Neural crest cell (in vitro differentiated cells): ENCODE measurements at regions not wholly inside any gene's neighbourhood (a gene's known extent, or its start where the extent isn't known, plus 50 kb on each side); places are given as distances from the start of the nearest gene placed in this dataset.

ENCODE experiments used
- DNase-seq: peaks from one replicate; pipeline ENCODE4 v3.0.0; 2021; ENCODE audit warnings: low read depth, mixed read lengths, low spot score
- H3K27ac Mint-ChIP-seq: one replicate; pipeline ENCODE4 v1.8.0; 2021; ENCODE audit warnings: mild to moderate bottlenecking, mixed read lengths; ENCODE audit not compliant: unreplicated experiment
- H3K27me3 Mint-ChIP-seq: 2 replicates; pipeline ENCODE4 v1.8.0; 2021; ENCODE audit warnings: low read depth, mild to moderate bottlenecking, mixed read lengths
- H3K36me3 Mint-ChIP-seq: 2 replicates; pipeline ENCODE4 v1.8.0; 2021; ENCODE audit warnings: low read depth, mild to moderate bottlenecking, mixed read lengths
- H3K4me1 Mint-ChIP-seq: 2 replicates; pipeline ENCODE4 v1.8.0; 2021; ENCODE audit warnings: mixed read lengths
- H3K4me3 Mint-ChIP-seq: one replicate; pipeline ENCODE4 v1.8.0; 2021; ENCODE audit warnings: mild to moderate bottlenecking, mixed read lengths
- H3K9me3 Mint-ChIP-seq: 2 replicates; pipeline ENCODE4 v1.8.0; 2021; ENCODE audit warnings: mixed read lengths
- CTCF ChIP-seq: fragments of 200-600 bp; sonication (generic); conservative IDR thresholded peaks from 2 replicates; pipeline ENCODE4 v1.5.0; 2021; ENCODE audit warnings: antibody characterized with exemption, mild to moderate bottlenecking

GRCh38 chr3:174651951-174652350 lies 207.2 kb upstream of the NAALADL2 start:
- no peak for TF ChIP-seq CTCF
- Mint-ChIP-seq H3K27me3 (no peaks in the 10 kb centered on the region), H3K9me3 (peaks cover 3% of the 10 kb centered on the region), H3K4me3 (no peak overlapping the region), H3K36me3 (peaks cover 2% of the 10 kb centered on the region), H3K4me1 (peaks cover 12% of the 10 kb centered on the region), H3K27ac (no peak overlapping the region)
- no peak for DNase-seq

DNA sequence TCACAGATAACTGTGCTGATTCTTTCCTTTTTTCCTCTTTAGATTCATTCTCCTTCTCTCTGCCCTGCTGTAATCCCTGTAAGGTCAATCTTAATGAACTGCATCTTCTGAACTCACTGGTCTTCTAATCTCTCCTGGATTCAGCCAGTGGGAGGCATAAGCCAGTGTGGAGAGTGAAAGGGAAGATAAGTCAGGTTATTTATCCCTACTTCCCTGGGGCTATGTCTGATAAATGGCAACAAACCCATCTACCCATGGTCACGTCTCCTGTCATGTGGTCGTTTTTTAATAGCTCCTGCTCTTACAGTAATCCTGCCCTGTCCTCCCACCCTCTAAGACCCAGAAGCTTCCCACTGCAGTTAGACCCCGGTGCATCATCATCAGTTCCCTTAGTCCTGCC lies 199.6 kb upstream of the NAALADL2 start:
- no peak overlapping the region for H3K27ac Mint-ChIP-seq
- H3K27me3 Mint-ChIP-seq, result no peaks in the 10 kb centered on the region
- no peak for TF ChIP-seq CTCF
- no peaks in the 10 kb centered on the region for H3K9me3 Mint-ChIP-seq
- no peak overlapping the region for H3K4me3 Mint-ChIP-seq
- no peaks in the 10 kb centered on the region for H3K36me3 Mint-ChIP-seq
- DNase-seq, result no peak
- H3K4me1 Mint-ChIP-seq, result peaks cover 5% of the 10 kb centered on the region

GRCh38 chr3:174662653-174663052 lies 196.5 kb upstream of the NAALADL2 start:
- no peaks in the 10 kb centered on the region for H3K27me3 Mint-ChIP-seq
- H3K36me3 Mint-ChIP-seq, result no peaks in the 10 kb centered on the region
- no peak for DNase-seq
- no peak overlapping the region for H3K4me3 Mint-ChIP-seq
- H3K9me3 Mint-ChIP-seq, result no peaks in the 10 kb centered on the region
- H3K27ac Mint-ChIP-seq, result no peak overlapping the region
- H3K4me1 Mint-ChIP-seq, result no peaks in the 10 kb centered on the region
- TF ChIP-seq CTCF, result no peak

DNA sequence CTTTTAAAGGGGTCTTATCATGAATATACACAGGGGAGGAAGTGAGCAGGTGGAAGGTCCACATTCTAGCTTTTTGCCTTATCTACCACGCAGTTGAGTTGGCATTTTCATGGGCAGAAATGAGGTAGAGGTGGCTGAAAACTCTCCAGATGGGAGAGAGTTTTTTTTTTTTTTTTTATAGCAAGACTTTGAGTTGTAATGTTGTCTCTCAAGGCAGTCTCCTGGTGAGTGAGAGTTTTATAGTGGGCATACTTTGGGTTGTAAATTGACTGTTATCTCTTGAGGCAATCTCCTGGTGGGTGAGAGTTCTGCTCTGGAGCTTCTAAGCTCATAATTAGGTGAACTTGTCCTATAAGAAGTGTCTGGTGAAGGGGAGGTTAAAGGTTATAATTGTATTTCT lies 191.7 kb upstream of the NAALADL2 start:
- TF ChIP-seq CTCF, result no peak
- Mint-ChIP-seq H3K36me3 (no peaks in the 10 kb centered on the region), H3K4me3 (no peak overlapping the region), H3K27me3 (no peaks in the 10 kb centered on the region), H3K9me3 (no peaks in the 10 kb centered on the region), H3K27ac (no peak overlapping the region), H3K4me1 (no peaks in the 10 kb centered on the region)
- DNase-seq, result no peak

DNA sequence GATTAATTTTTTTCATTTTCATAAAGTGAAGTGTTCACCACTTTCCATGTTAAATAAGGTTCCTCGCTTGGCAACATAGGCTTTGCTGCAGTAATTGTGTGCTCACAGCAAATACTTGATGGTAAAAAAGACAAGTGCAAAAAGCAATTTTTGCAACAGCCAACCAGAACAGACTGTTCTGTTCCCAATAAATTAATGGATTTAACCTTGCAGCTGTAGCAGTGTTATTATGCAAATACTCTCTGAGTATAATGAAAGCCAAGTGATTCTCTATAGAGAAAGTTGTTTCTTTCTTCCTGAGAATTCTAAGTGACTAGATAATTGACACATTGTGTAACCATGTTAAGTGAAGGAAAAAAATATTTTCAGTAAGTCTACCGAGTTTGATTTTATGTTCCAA lies 183.7 kb upstream of the NAALADL2 start:
- no peaks in the 10 kb centered on the region for H3K27me3 Mint-ChIP-seq
- peaks cover 5% of the 10 kb centered on the region for H3K4me1 Mint-ChIP-seq
- peaks cover 3% of the 10 kb centered on the region for H3K9me3 Mint-ChIP-seq
- H3K36me3 Mint-ChIP-seq, result no peaks in the 10 kb centered on the region
- no peak for TF ChIP-seq CTCF
- H3K4me3 Mint-ChIP-seq, result no peak overlapping the region
- no peak overlapping the region for H3K27ac Mint-ChIP-seq
- no peak for DNase-seq

DNA sequence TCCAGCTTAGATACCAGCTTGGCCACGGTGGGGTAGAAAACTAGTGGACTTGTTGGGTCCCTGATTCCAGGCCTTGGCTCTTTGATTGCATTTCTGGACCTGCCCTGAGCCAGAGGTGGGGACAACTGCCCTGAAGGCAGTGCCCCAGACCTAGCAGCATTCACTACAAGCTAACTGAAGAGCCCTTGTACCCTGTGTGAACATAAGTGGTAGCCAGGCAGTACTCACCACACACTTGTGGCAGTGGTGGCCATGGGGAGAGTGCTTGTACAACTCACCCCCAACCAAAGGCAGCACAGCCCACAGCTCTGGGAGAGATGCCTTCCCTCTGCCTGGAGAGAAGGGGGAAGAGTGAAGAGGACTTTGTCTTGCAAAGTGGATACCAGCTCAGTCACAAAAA lies 177.3 kb upstream of the NAALADL2 start:
- Mint-ChIP-seq H3K4me1 (no peaks in the 10 kb centered on the region), H3K27me3 (no peaks in the 10 kb centered on the region), H3K36me3 (peaks cover 3% of the 10 kb centered on the region), H3K27ac (no peak overlapping the region), H3K4me3 (no peak overlapping the region), H3K9me3 (peaks cover 8% of the 10 kb centered on the region)
- TF ChIP-seq CTCF, result no peak
- DNase-seq, result no peak
